Loucy (cell line): ENCODE measurements at regions not wholly inside any gene's neighbourhood (a gene's known extent, or its start where the extent isn't known, plus 50 kb on each side); places are given as distances from the start of the nearest gene placed in this dataset.

Source experiments
- H2AFZ ChIP-seq: fragments of 200-600 bp; sonication (generic); 2 replicates; pipeline ENCODE4 v1.6.0; 2016; ENCODE audit warnings: antibody characterized with exemption, mild to moderate bottlenecking, low read length, moderate library complexity
- H3F3A ChIP-seq: fragments of 200-600 bp; 2 replicates; pipeline ENCODE4 v1.6.0; 2016; ENCODE audit warnings: antibody characterized with exemption, low read depth, mild to moderate bottlenecking
- H3K27me3 ChIP-seq: fragments of 200-600 bp; sonication (generic); 2 replicates; pipeline ENCODE4 v1.6.1; 2014; ENCODE audit warnings: low read length, mild to moderate bottlenecking; ENCODE audit not compliant: insufficient read depth, poor library complexity, severe bottlenecking
- H3K36me3 ChIP-seq: fragments of 200-600 bp; sonication (generic); 2 replicates; pipeline ENCODE4 v1.6.1; 2016; ENCODE audit warnings: low read length; ENCODE audit not compliant: insufficient read depth
- H3K4me1 ChIP-seq: fragments of 200-600 bp; sonication (generic); 2 replicates; pipeline ENCODE4 v1.5.1; 2014; ENCODE audit warnings: low read length, mild to moderate bottlenecking; ENCODE audit not compliant: insufficient read depth, poor library complexity, severe bottlenecking
- H3K4me2 ChIP-seq: fragments of 200-600 bp; sonication (generic); 2 replicates; pipeline ENCODE4 v1.6.0; 2014; ENCODE audit warnings: antibody characterized with exemption, low read length, low read depth, mild to moderate bottlenecking; ENCODE audit not compliant: poor library complexity, severe bottlenecking
- H3K4me3 ChIP-seq: fragments of 200-600 bp; sonication (generic); 2 replicates; pipeline ENCODE4 v1.5.1; 2014; ENCODE audit warnings: low read length, mild to moderate bottlenecking, mixed read lengths; ENCODE audit not compliant: poor library complexity, severe bottlenecking
- H3K79me2 ChIP-seq: fragments of 200-600 bp; sonication (generic); 2 replicates; pipeline ENCODE4 v1.6.1; 2014; ENCODE audit warnings: low read length; ENCODE audit not compliant: insufficient read depth
- H3K9ac ChIP-seq: fragments of 200-600 bp; sonication (generic); 2 replicates; pipeline ENCODE4 v1.6.0; 2014; ENCODE audit warnings: mild to moderate bottlenecking, low read depth, low read length, moderate library complexity; ENCODE audit not compliant: poor library complexity, severe bottlenecking
- H3K9me2 ChIP-seq: fragments of 200-600 bp; sonication (generic); replicated peaks from 2 replicates; pipeline ENCODE4 v1.6.1; 2016; ENCODE audit warnings: low read depth, low read length, mixed read lengths
- H3K9me3 ChIP-seq: fragments of 200-600 bp; sonication (generic); 2 replicates; pipeline ENCODE4 v1.6.1; 2014; ENCODE audit warnings: mild to moderate bottlenecking, antibody characterized with exemption, low read length, low read depth; ENCODE audit not compliant: insufficient read depth
- H4K20me1 ChIP-seq: fragments of 200-600 bp; sonication (generic); 2 replicates; pipeline ENCODE4 v1.6.0; 2014; ENCODE audit warnings: antibody characterized with exemption, low read length, mild to moderate bottlenecking; ENCODE audit not compliant: insufficient read depth, poor library complexity, severe bottlenecking
- CTCF ChIP-seq: fragments of 200-600 bp; sonication (generic); conservative IDR thresholded peaks from 2 replicates; pipeline ENCODE4 v1.5.1; 2014; ENCODE audit warnings: mild to moderate bottlenecking, antibody characterized with exemption, low read length
- EZH2phosphoT487 ChIP-seq: fragments of 200-600 bp; IDR thresholded peaks from 2 replicates; pipeline ENCODE4 v1.6.1; 2018; ENCODE audit warnings: antibody characterized with exemption, mild to moderate bottlenecking, moderate library complexity, borderline replicate concordance

GRCh38 chr9:111167341-111167740 is 129.1 kb upstream of the LPAR1 start:
- TF ChIP-seq CTCF (no peak), EZH2phosphoT487 (no peak)
- Histone ChIP-seq H3K9ac (no peak overlapping the region), H3K27me3 (no peaks in the 10 kb centered on the region), H3K9me2 (no peaks in the 10 kb centered on the region; the same call in 1 of the 2 replicates), H3K4me1 (no peaks in the 10 kb centered on the region), H3F3A (no peaks in the 10 kb centered on the region), H4K20me1 (no peaks in the 10 kb centered on the region), H3K4me3 (no peak overlapping the region), H3K9me3 (no peaks in the 10 kb centered on the region; the same call in 1 of the 2 replicates), H3K4me2 (no peak overlapping the region), H2AFZ (no peak overlapping the region), H3K36me3 (no peaks in the 10 kb centered on the region), H3K79me2 (no peaks in the 10 kb centered on the region)

GRCh38 chr9:111163716-111164389 is 125.6 kb upstream of the LPAR1 start:
- Histone ChIP-seq H2AFZ (no peak overlapping the region), H3K4me1 (no peaks in the 10 kb centered on the region), H3K4me2 (no peak overlapping the region), H3K36me3 (no peaks in the 10 kb centered on the region), H3K9ac (no peak overlapping the region), H3K9me3 (no peaks in the 10 kb centered on the region; the same call in 1 of the 2 replicates), H3F3A (no peaks in the 10 kb centered on the region), H3K4me3 (no peak overlapping the region), H4K20me1 (no peaks in the 10 kb centered on the region), H3K27me3 (no peaks in the 10 kb centered on the region), H3K79me2 (no peaks in the 10 kb centered on the region), H3K9me2 (no peaks in the 10 kb centered on the region; the same call in 1 of the 2 replicates)
- TF ChIP-seq CTCF (no peak), EZH2phosphoT487 (no peak)

- Histone ChIP-seq H4K20me1 (no peaks in the 10 kb centered on the region), H3K4me2 (no peak overlapping the region), H3K9ac (no peak overlapping the region), H3K4me3 (no peak overlapping the region), H3K9me3 (no peaks in the 10 kb centered on the region; the same call in 1 of the 2 replicates), H2AFZ (no peak overlapping the region), H3K79me2 (no peaks in the 10 kb centered on the region), H3K9me2 (no peaks in the 10 kb centered on the region; the same call in 1 of the 2 replicates), H3K27me3 (no peaks in the 10 kb centered on the region), H3K4me1 (no peaks in the 10 kb centered on the region), H3K36me3 (no peaks in the 10 kb centered on the region), H3F3A (no peaks in the 10 kb centered on the region)
- TF ChIP-seq CTCF (no peak), EZH2phosphoT487 (no peak)
Observed at GRCh38 chr9:111162026-111162425, 123.8 kb upstream of the LPAR1 start.
